HepG2 (cell line): ENCODE measurements at regions not wholly inside any gene's neighbourhood (a gene's known extent, or its start where the extent isn't known, plus 50 kb on each side); places are given as distances from the start of the nearest gene placed in this dataset.

ENCODE experiments used
- ATAC-seq: fragments of 200-7000 bp; cut with Tn5 transposase; 3 replicates; pipeline ENCODE4 v1.9.1; 2020; ENCODE audit warnings: mild to moderate bottlenecking, moderate library complexity
- BruUV-seq: library from RNA; stranded (reverse); fragments of 400-500 nt; replicated peaks from 2 replicates; lab custom pipeline; 2021; lab: Mats Ljungman, UMichigan
- CTCF ChIA-PET: fragments of 300-600 bp; formaldehyde crosslinking; extraction: SDS; loops from one replicate; lab custom pipeline; 2021; ENCODE audit warnings: low total read pairs, inconsistent platforms, low intra/inter-chr PET ratio; lab: Yijun Ruan, JAX
- POLR2A ChIA-PET: fragments of 350-600 bp; sonication (Branson Sonifier 250); formaldehyde crosslinking; loops from one replicate; lab custom pipeline; 2020; ENCODE audit warnings: antibody characterized with exemption, inconsistent platforms; lab: Yijun Ruan, JAX
- DNase-seq: peaks from one replicate; pipeline ENCODE4 v3.0.0-alpha.2; 2015; ENCODE audit warnings: low spot score
- FAIRE-seq: peaks from 3 replicates; lab custom pipeline; 2011; peaks lifted over from hg19 to GRCh38; lab: Jason Lieb, UNC
- H2AFZ ChIP-seq: one replicate; pipeline ENCODE4 v1.6.1; 2011; ENCODE audit warnings: low read length, inconsistent platforms
- H3K27ac ChIP-seq: fragments of 300-600 bp; 3 replicates; pipeline ENCODE4 v1.8.0; 2011; ENCODE audit warnings: mixed run types, mild to moderate bottlenecking, mixed read lengths, low read length, inconsistent platforms; ENCODE audit not compliant: insufficient read depth; ENCODE audit errors: extremely low read length
- H3K27me3 ChIP-seq, 2 experiments: fragments of 200-600 bp in 1 of 2; 2 replicates in 1 of 2; 3 replicates in 1 of 2; pipeline versions ENCODE4 v1.6.0 to v1.8.0; 2011; ENCODE audit warnings: low read length in 2 of 2, mild to moderate bottlenecking in 2 of 2, moderate library complexity in 2 of 2, inconsistent platforms in 1 of 2; ENCODE audit not compliant: insufficient read depth in 2 of 2, control insufficient read depth in 1 of 2
- H3K36me3 ChIP-seq, 2 experiments: fragments of 200-600 bp in 1 of 2; replicated peaks in 1 of 2; 2 replicates in 1 of 2; 3 replicates in 1 of 2; pipeline versions ENCODE4 v1.5.1 to v1.8.0; 2011; ENCODE audit warnings: low read length in 2 of 2, inconsistent platforms in 1 of 2; ENCODE audit not compliant: insufficient read depth in 2 of 2, control insufficient read depth in 1 of 2
- H3K4me1 ChIP-seq: 2 replicates; pipeline ENCODE4 v1.5.1; 2012; ENCODE audit warnings: low read length, inconsistent platforms; ENCODE audit not compliant: insufficient read depth
- H3K4me2 ChIP-seq: 2 replicates; pipeline ENCODE4 v1.6.0; 2011; ENCODE audit warnings: low read depth, low read length, inconsistent platforms
- H3K4me3 ChIP-seq, 3 experiments: fragments of 200-600 bp in 1 of 3; sonication (generic), shearing (Covaris generic) in 1 of 3; replicated peaks in 1 of 3; 2 replicates each; pipeline ENCODE4 v1.5.1; 2011 to 2016; ENCODE audit warnings: low read length in 3 of 3, inconsistent platforms in 2 of 3, low read depth in 2 of 3, mild to moderate bottlenecking in 2 of 3, control low read depth in 1 of 3, mixed read lengths in 1 of 3; ENCODE audit not compliant: insufficient read depth in 1 of 3
- H3K79me2 ChIP-seq: one replicate; pipeline ENCODE4 v1.6.1; 2011; ENCODE audit warnings: low read length, inconsistent platforms; ENCODE audit not compliant: insufficient read depth
- H3K9ac ChIP-seq: 2 replicates; pipeline ENCODE4 v1.6.0; 2011; ENCODE audit warnings: mild to moderate bottlenecking, low read depth, low read length, inconsistent platforms; ENCODE audit not compliant: insufficient read depth
- H3K9me3 ChIP-seq: 2 replicates; pipeline ENCODE4 v1.5.1; 2012; ENCODE audit warnings: mild to moderate bottlenecking, low read length
- H4K20me1 ChIP-seq: 2 replicates; pipeline ENCODE4 v1.6.0; 2011; ENCODE audit warnings: inconsistent platforms, mild to moderate bottlenecking, low read length, moderate library complexity; ENCODE audit not compliant: insufficient read depth
- ATF5 ChIP-seq: sonication (generic); formaldehyde crosslinking; IDR thresholded peaks from 2 replicates; pipeline ENCODE4 v1.4.0; 2020; ENCODE audit warnings: mild to moderate bottlenecking, low read depth, missing genetic modification reagents
- CENPBD1 ChIP-seq: sonication (generic); formaldehyde crosslinking; IDR thresholded peaks from 2 replicates; pipeline ENCODE4 v1.8.0; 2022; ENCODE audit warnings: missing genetic modification reagents, low read depth, mild to moderate bottlenecking, borderline replicate concordance
- HIC2 ChIP-seq: sonication (generic); formaldehyde crosslinking; IDR thresholded peaks from 2 replicates; pipeline ENCODE4 v1.9.0; 2022; ENCODE audit warnings: low read depth, missing genetic modification reagents
- HNRNPL ChIP-seq: fragments of 200-400 bp; formaldehyde crosslinking; IDR thresholded peaks from 2 replicates; pipeline ENCODE4 v1.6.1; 2017; ENCODE audit warnings: mild to moderate bottlenecking, low read depth, low read length
- LCORL ChIP-seq, 2 experiments: fragments of 450-650 bp in 1 of 2; sonication (generic) in 1 of 2; formaldehyde crosslinking in 1 of 2; IDR thresholded peaks; 2 replicates each; pipeline versions ENCODE4 v1.5.0 to v1.6.1; 2017 to 2020; ENCODE audit warnings: antibody characterized with exemption in 1 of 2, missing genetic modification reagents in 1 of 2
- NCOA1 ChIP-seq: sonication (generic); formaldehyde crosslinking; IDR thresholded peaks from 2 replicates; pipeline ENCODE4 v1.9.0; 2021; ENCODE audit warnings: missing genetic modification reagents
- SKI ChIP-seq: fragments of 450-650 bp; IDR thresholded peaks from one replicate; pipeline ENCODE4 v1.6.1; 2018; ENCODE audit warnings: mild to moderate bottlenecking; ENCODE audit not compliant: partially characterized antibody
- TOE1 ChIP-seq: sonication (generic); formaldehyde crosslinking; IDR thresholded peaks from 2 replicates; pipeline ENCODE4 v1.4.0; 2020; ENCODE audit warnings: mild to moderate bottlenecking, missing genetic modification reagents
- ZC3H4 ChIP-seq: sonication (generic); formaldehyde crosslinking; IDR thresholded peaks from 2 replicates; pipeline ENCODE4 v1.4.0; 2020; ENCODE audit warnings: missing genetic modification reagents, borderline replicate concordance
- ZNF567 ChIP-seq: sonication (generic); formaldehyde crosslinking; IDR thresholded peaks from 2 replicates; pipeline ENCODE4 v1.8.1; 2023; ENCODE audit warnings: mild to moderate bottlenecking, missing genetic modification reagents, borderline replicate concordance
- ZNF614 ChIP-seq: IDR thresholded peaks from 2 replicates; pipeline ENCODE4 v1.6.1; 2018; ENCODE audit warnings: missing biosample characterization, missing genetic modification reagents, inconsistent platforms, borderline replicate concordance
- WGBS: methylation state at CpG from one replicate; pipeline ENCODE4 v1.1.6; 2017; ENCODE audit warnings: low lambda C conversion rate; 5-methylcytosine and 5-hydroxymethylcytosine counted together
- in situ Hi-C: cut with HindIII; loops from 2 replicates; pipeline ENCODE4 v1.10.0; 2017; ENCODE audit warnings: low pct_unique_long_range_greater_than_20kb; ENCODE audit not compliant: extremely low pct_ligation_motif_present
- intact Hi-C: fragments of 100-400 bp; cut with micrococcal nuclease; formaldehyde crosslinking; loops from one replicate; pipeline ENCODE4 v1.10.0; 2022; ENCODE audit not compliant: unreplicated experiment

- in situ Hi-C loops, result loop anchor here (10.0 kb wide), 1 partner anchor 505 kb away; no protein-coding TSS in a partner anchor
- H3K27ac ChIP-seq, result no peak overlapping the region
- ChIA-PET CTCF (no interaction called here), POLR2A (no interaction called here)
- no peaks in the 10 kb centered on the region for H3K27me3 ChIP-seq
- H3K36me3 ChIP-seq, result no peaks in the 10 kb centered on the region
- H3K4me2 ChIP-seq, result no peak overlapping the region
- TF ChIP-seq NCOA1 (CRISPR knock-in tag) (no peak), ZC3H4 (CRISPR knock-in tag) (no peak), SKI (no peak), LCORL (IDR thresholded peaks at IDR 0.05) (no peak), LCORL (CRISPR knock-in tag; IDR thresholded peaks at IDR 0.05) (no peak), TOE1 (CRISPR knock-in tag) (no peak), HIC2 (CRISPR knock-in tag) (no peak), ZNF614 (CRISPR knock-in tag) (no peak), ATF5 (no peak), CENPBD1 (CRISPR knock-in tag) (no peak), ZNF567 (CRISPR knock-in tag) (no peak), HNRNPL (no peak)
- H3K4me1 ChIP-seq, result no peaks in the 10 kb centered on the region
- H3K4me3 ChIP-seq, result no peak overlapping the region
- DNase-seq (no peak), FAIRE-seq (no peak), ATAC-seq (no peak)
- no peaks in the 10 kb centered on the region for H3K79me2 ChIP-seq
- intact Hi-C loops, result no loop called here
- H3K9ac ChIP-seq, result no peak overlapping the region
- no peak overlapping the region for H2AFZ ChIP-seq
- H3K9me3 ChIP-seq, result no peaks in the 10 kb centered on the region
- WGBS, result 24% methylated on average over 2 of the region's 2 CpGs
- BruUV-seq, result no TSS peak
- no peaks in the 10 kb centered on the region for H4K20me1 ChIP-seq
Measured at GRCh38 chr12:115169981-115170380, 486.0 kb upstream of the TBX3 start.
